NCI-H2196 (cell line): ENCODE measurements at regions not wholly inside any gene's neighbourhood (a gene's known extent, or its start where the extent isn't known, plus 50 kb on each side); places are given as distances from the start of the nearest gene placed in this dataset.

Experiments
- DNase-seq: peaks from one replicate; lab custom pipeline; 2025; ENCODE audit not compliant: unreplicated experiment; lab: John Stamatoyannopoulos, UW

GRCh38 chr10:52679117-52679516 lies 93.5 kb downstream of the MBL2 start:
- no peak for DNase-seq

GRCh38 chr10:52682766-52683165 lies 89.8 kb downstream of the MBL2 start:
- DNase-seq = no peak

- no peak for DNase-seq
These were observed 88.8 kb downstream of the MBL2 start for GRCh38 chr10:52683776-52684175.

- DNase-seq = no peak
These were observed 83.7 kb downstream of the MBL2 start for GRCh38 chr10:52688899-52689298.

- DNase-seq = no peak
These were observed 76.4 kb downstream of the MBL2 start for GRCh38 chr10:52696232-52696631.

- no peak for DNase-seq
These were observed 70.9 kb downstream of the MBL2 start for GRCh38 chr10:52701647-52702046.

- DNase-seq = no peak
These were observed 69.1 kb downstream of the MBL2 start for GRCh38 chr10:52703451-52703850.

GRCh38 chr10:52703898-52704297 lies 68.7 kb downstream of the MBL2 start:
- no peak for DNase-seq

GRCh38 chr10:52706332-52707070 lies 66.1 kb downstream of the MBL2 start:
- DNase-seq = no peak
